Fibroblast of skin of right biceps (primary cell): ENCODE measurements at regions not wholly inside any gene's neighbourhood (a gene's known extent, or its start where the extent isn't known, plus 50 kb on each side); places are given as distances from the start of the nearest gene placed in this dataset.

Experiments used
- DNase-seq: peaks from one replicate; pipeline ENCODE4 v3.0.0-alpha.2; 2013

DNA sequence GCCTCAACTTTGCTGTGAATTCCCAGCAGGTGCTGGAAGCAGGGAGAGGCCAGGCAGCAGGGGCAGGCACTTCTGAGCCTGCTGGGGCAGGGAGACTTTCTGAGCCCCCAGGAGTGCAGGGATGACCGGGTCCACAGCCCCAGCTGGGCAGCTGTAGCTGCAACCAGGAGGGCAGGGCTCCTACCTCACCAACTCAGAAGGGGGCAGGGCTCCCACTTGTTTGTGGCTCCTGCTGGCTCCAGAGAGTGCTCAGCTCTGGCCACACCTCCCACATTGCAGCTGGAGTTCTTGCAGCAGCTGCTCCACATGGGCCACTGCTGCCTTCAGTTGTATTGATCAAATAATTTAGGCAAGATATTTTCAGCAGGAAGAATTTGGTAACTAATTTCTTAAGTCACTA, 812.3 kb downstream of the NSUN3 start:
- no peak for DNase-seq

DNA sequence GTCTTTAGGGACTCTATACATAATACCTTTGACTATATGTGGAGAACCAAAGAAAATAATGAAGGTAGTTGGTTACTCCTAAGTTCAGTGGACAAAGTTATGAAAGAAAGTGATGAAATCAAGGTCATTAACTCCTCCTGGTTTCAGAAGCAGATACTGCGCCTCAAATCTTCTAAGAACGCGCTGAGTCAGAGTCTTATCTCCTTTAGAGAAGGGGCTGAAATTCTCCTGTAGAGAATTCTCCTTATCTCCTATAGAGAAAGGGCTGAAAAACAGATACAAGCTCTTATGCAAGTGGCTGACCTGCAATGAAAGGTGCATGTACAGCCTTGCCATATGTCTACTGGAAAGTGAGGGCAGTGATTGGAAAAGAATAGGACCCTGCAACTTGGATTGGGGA, 824.2 kb downstream of the NSUN3 start:
- DNase-seq = no peak

DNA sequence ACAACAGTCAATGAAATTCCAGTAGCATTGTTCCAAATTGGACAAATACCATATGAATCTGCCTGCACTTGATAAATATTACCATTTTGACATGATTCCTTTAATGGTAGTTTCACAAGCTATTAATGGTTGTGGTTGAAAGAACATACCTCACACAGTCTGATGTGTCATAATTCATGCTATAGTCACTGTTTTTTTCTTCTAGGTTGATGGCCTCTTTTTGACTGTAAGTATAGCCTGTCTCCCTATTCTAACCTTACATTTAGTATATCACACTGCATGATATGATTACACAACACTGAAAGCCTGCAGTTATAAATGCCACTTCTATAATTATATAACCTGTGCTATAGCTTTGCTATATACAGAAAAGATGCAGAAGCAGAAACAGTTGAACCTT, 834.1 kb downstream of the NSUN3 start:
- DNase-seq = no peak

DNA sequence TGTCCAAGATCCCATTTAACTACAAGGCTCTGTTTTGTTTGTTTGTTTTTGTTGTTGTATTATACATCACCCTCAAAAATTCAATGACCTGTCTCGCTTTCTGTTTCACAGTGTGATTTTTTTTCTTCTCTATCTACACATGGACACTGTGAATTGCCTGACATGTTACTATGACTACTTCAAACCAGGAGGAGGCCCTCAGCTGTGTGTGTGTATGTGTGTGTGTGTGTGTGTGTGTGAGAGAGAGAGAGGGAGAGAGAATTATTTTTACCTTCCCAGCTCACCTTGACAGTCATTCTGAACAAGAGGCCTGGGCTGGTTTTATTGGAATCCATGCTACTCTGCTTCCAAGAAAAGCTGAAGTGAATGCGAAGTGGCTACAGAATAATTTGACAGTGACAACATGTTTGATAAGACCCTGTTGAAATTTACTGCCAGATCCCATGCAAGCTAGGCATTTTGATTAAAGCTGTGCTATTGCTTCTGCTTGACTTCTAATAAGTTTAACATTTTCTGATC, 841.4 kb downstream of the NSUN3 start:
- DNase-seq = no peak

DNA sequence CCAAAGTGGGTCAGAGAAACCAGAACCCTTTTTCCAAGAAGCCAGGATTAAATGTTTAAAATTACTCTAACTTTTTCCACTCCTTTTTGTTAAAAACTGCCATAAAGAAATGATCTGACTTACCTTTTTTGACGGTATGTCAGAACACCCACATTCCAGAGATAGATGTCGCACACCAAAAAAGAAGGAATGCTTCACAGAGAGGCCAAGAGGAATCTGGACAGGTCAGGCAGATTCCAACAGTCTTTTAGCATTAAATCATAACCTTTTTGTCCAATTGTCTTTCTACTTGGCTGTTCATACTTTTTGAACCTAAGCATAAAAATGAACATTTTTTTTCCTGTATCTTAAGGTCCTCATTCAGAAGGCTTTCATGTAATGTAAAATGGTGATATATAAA, 846.9 kb downstream of the NSUN3 start:
- DNase-seq = no peak

DNA sequence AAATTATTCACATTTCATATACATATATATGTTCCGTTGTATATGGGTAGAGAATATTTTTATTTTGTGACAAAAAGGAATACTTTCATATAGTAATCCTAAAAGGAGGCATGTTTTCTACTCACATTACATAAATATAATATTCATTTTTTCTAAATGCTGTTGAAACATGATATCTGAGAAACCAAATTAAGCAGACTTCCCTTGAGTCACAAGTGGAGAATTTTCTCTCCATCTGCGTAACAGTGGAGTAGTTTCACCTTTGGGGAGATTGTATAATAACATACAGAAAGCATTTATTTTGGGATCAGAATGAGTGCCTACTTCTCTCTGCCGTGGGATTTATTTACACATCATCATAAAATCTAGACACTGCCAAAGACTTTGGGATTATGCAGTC, 849.8 kb downstream of the NSUN3 start:
- DNase-seq = no peak

DNA sequence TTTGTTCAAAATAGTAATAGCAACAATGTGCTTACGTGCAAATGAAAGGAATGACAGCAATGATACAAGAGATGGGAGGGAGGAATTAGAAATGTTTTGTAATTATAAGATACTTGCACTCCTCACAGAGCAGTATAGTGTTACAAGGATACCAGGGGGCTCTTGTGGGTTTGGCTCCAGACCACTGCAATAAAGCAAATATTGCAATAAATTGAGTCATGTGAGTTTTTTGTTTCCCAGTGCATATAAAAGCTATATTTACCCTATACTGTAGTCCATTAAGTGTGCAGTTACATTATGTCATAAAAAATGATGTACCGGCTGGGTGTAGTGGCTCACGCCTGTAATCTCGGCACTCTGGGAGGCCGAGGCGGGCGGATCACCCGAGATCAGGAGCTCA, 864.3 kb downstream of the NSUN3 start:
- no peak for DNase-seq

DNA sequence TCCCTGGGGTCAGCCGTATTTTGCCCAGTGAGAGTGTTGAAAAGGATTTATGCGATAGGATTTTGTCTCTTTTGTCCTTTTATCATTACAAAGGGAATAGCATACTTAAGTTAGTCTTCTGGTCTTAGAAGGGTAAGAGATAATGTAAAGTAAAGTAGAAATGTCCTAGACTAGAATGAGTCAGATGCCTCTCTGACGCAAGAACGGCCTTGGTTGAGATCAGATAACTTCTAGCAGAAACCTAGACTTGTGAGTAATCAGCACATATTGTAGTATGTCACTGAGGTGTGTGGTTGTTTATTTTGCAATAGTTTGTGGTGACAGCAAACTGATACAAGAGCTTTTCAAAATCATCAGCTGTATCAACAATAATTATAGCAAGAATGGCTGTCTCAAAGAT, 866.1 kb downstream of the NSUN3 start:
- DNase-seq = peak; percentile 62

DNA sequence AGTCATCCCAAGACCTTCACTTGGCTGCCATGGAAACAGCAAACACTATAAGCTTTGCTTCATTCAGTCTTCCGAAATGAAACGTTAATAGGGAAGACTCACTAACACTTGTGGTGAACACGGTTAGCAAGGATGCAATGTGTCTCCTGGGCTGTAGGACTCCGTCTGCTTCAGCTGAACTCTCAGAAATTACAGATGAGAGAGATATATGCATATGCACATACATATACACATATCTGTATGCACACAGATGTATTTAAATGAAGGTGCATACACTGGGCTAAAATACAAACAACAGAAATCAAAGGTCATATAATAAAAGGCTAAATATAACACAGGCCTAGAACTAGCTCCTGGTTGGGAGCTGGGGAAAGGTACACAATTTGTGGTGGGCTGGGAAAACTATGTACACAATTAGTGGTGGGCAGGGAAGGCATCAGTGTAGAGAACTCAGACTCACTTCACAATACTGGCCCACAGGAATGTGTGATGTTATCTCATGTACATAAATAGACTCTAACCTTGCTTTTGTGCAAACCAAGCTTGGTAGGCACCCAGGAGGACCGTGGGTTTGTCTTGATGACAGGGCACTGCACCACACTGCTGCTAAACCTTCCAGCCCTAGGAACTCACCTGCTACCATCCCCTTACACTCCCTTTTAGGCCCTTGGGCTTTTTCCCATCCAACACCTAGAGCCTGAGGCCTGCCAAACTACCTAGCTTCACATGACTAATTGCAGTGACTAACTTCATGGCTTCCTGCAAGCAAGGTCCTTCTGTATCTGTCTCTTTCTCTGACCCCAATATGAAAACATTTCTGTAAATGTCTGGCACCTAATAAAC, 873.1 kb downstream of the NSUN3 start:
- no peak for DNase-seq

DNA sequence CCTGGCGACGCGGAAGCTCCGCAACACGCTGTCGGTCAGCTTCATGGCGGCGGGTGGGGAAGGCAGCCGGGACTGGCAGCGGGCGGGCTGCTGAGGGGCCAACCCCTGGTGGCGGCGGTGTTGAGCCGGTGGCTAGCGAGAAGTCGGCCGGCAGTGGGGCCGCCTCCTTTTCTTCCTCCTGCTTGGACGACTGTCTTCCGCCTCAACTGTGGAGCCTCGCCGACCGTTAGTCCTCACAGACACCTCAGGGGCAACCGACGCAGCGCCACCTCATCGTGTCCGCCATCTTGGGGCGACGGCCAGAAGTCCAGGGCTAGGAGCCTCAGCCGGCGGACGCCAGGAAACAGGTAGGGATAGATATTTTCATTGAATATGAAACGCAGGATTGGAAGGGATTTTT, 875.1 kb downstream of the NSUN3 start:
- DNase-seq = no peak

DNA sequence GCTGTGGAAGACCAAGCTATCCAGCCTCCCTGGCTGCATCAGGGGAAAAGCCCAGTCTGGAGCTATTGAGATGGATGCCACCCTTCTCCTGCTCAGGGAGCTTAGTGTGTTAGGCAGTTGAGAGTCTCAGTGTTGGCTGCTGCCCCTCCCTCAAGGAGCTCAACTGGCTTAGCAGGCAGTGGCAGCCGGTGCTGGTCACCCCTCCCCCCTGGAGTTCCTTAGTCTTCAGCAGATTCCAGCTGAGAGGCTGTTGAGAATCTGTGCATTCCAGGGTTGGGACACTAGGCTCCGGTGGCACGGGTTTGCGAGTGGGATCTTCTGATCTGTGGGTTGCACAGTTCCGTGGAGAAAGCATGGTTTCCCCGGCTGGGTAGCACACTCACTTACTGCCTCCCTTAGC, 883.8 kb downstream of the NSUN3 start:
- DNase-seq = no peak

DNA sequence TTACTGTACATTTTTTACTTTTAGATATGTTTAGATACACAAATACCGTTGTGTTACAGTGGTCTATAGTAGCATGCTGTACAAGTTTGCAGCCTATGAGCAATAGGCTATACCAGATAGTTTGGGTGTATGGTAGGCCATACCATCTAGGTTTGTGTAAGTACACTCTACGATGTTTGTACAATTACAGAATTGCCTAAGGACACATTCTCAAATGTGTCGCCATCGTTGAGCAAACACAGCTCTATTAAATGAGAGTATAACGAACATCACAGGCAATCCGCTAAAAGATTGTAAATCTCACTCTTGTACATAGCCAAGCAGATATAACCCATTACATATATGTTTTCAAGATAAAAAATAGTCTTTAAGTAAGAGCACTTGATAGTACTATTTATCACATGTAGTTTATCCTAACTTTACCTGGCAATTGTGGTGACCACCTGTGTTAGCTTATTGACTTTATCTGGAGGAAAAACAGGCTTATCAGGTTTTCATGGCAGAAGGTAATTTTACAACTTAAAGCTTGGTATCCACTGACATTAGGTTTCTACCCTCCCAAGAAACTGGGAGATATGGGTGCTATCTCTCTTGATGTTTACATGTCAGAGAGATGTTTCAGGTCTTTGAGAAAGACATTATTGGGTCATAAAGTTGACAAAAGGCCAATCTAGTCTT, 898.7 kb downstream of the NSUN3 start:
- DNase-seq = no peak

DNA sequence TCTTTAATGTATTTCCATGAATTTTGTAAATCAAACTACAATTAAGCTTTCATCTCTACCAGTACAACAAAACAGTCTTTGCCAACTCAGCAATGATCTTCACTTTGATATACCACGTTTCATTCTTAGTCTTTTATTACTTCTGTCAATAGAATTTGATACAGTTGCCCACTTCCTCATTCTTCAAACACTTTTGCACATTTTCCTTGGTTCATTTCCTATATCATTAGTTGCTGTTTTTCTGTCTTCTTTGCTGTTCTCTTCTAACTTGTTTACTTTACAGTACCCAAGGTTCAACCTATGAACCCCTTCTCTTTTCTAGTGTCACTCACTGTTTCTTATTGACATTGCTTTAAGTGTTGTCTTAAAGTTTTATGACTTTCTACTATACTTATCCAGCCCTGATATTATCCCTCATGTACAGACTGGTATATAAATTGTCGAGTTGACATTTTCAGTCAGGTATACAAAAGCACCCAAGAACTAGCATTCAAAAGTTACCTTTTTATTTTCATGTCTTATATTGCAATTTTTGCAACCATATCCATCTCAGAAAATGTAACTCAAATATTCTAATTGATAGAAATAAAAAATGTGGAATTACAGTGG, 903.1 kb downstream of the NSUN3 start:
- no peak for DNase-seq

DNA sequence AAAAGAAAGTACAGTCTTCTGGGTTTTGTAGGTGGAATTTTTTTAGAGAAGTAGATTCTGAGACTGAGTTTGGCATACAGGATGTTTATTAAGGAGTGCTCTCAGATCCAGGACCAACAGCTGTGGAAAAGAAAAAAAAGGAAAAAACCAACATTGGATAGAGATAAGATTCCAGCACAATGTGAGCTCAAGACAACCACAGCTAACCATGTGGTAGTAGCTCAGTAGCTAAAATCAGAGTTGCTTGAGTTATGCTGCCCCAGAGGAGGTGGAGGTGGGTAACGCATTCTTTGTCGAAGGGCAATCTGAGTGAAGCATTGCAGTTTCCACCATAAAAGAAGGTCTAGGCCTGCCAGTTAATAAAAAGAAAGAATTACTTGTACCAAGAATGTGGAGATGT, 904.3 kb downstream of the NSUN3 start:
- no peak for DNase-seq

DNA sequence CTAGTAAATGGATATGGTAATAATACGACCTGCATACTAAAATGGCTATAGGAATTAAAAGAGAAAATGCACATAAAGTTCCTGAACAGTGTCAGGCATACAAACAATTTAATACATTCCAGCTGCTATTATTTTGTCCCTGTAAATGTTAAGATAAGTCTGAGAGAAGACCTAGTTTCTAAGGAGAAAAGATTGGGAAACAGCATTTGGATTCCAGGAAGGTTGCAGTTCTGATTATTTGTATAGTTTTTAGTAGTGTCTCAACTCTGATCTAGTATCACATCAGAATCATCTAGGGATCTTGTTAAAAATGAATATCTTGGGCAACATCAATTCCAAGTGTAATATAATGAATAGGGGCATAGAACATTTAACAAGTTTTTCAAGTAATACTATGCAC, 905.7 kb downstream of the NSUN3 start:
- no peak for DNase-seq

DNA sequence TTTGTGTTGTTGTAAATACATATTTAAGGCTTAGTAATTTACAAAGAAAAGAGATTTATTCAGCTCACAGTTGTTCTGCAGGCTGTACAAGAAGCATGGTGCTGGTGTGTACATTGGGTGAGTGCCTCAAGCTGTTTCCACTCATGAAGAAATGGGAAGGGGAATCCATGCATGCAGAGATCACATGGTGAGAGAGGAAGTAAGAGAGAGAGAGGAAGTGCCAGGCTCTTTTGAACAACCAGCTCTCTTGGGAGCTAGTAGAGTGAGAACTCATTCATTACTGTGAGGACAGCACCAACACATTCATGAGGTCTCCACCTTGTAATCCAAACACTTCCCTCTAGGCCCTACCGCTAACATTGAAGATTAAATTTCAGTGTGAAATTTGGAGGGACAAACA, 909.2 kb downstream of the NSUN3 start:
- DNase-seq = no peak

DNA sequence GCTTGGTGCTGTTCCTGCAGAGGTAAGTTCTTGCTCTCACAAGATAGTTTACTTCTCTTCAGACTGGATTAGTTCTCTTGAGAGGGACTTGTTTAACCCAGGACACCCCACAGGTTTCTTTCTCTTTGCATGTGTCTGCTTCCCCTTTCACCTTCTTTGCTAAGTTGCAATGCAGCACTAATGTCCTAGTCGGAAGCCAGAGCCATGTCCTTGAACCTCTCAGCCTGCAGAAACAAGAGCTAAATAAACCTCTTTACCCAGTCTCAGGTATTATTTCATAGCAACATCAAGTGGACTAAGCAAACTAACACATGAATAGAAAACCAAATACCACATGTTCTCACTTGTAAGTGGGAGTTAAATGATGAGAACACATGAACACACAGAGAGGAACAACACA, 915.2 kb downstream of the NSUN3 start:
- no peak for DNase-seq

DNA sequence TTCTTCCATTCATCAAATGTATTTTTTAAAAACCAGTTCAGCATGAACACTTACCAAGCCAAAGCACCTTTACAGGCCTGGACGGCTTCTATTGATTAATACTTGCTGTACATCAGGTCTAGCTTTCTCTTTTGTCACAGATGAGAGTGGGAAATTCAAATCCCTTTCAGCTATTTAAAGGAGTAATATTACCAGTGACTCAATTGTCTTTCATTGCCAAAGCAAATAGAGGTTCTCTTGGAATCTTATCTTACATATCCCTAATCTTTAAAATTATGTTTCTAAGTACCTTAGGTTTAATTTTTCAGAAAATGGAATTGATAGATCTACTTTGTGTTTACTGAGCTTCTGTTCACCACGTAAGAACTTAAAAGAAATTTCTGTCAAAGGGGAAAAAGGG, 922.9 kb downstream of the NSUN3 start:
- no peak for DNase-seq

DNA sequence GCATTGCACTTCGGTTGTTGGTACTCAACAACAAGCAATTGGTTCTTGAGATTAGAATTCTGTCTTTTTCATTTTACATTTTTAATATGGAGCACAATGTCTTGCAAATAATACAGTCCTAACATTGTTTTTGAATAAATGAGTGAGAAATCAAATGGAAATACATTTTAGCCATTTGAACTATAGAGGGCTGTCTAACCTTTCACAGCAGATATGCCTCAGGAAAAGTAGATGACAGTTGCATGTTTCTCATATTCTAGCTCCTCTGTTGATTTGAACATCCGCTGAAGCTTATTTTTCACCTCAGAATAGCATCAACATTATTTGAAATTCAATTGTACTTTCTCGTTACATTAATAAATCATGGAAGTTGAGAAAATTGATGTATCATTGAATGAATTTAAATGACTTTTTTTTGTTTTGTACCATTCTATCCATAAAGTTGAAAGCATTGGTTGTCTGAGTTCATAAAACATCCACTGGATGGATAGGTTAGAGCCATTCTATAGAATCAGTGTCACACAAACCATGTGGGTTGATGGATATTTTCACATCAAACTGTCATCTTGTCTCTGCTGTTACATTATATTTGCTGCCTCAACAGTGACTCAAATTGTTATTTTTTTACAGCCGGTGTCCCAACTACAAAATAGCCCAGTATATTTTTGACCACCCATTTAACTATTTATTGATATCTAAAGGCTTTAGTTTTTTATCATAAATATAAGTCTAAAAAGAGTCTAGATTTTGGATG, 928.3 kb downstream of the NSUN3 start:
- no peak for DNase-seq

DNA sequence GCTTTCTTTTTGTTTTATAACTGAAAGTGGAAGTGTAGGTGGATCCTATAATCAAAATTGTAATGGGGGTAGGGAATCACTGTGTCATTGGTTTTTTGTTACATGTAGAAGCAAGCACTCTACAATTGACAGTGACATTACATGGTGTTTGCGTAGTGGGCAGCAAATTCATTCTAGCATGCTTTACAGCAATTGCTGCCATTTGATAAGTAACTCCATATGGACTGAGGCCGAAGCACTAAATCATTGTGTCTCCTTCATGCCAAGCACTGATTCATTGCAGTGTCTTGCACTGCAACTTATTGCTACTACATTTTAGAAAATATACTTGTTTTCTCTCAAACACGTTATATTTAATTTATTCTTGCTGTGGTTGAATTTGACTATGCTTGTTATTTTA, 933.9 kb downstream of the NSUN3 start:
- no peak for DNase-seq

DNA sequence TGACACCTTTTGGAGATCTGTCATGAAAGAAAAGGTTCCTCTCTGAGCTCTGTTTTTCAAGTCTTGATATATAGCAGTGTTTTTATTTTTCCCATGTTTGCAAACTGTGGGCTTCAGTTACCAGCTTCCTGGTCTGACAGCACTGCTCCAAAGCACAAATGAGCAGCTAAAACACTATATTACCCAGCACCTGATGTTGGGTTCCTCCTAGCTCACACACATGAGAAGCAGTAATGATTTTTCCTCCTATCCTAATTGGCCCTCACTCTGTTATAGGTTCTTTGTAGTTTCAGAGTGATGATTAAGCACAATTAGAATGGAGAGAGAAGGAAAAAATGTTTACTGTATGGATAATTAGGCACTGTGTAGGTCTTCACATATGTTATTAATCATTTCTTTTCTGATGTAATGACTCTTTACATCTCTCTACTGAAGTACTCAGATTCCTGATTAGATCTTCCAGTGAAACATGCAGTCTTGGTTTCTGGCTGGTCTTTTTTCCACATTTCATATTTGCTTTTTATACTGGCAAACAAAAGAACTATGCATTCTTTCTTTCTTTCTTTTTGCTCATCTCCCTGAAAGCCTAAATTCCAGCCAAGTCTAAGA, 939.7 kb downstream of the NSUN3 start:
- peak; percentile 9 for DNase-seq

DNA sequence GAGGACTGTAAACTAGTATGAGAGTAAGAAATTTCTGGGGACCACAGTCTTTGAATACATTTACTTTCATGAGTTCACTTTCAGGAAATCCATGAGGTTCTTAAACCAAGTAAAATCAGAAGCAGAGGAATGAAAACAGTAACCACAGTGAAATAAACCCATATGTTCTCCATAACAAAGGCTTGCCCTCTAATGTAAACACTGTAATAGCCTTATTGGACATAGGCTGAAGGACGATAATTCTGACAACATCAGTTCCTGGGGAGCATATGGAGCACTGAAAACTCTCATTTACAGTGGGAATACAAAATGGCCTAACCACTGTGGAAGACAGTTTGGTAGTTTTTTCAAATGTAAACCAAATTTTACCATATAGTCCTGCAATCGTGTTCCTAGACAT, 965.8 kb downstream of the NSUN3 start:
- no peak for DNase-seq

DNA sequence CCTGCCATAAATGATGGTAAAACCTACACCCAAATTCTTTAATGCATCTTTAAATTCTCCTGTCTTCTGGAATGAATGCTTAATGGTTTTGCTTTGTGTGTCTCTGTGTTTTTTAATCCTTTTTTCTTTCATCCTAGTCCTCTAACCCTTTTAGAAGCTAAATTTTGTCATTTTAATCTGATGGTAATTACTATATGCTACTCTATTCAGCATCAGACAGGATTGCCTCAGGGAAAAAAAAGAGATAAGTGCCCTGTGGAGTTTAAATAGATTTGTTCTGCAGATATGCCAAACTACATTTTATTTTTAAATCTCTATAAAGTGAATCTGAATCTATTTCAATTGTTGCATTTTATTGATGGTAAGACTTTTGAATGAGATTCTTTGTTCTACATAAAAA, 966.8 kb downstream of the NSUN3 start:
- DNase-seq = no peak
